Hepatocyte (in vitro differentiated cells): ENCODE measurements at regions not wholly inside any gene's neighbourhood (a gene's known extent, or its start where the extent isn't known, plus 50 kb on each side); places are given as distances from the start of the nearest gene placed in this dataset.

Source experiments
- EZH2 ChIP-seq: fragments of 200-600 bp; sonication (generic); IDR thresholded peaks from 2 replicates; pipeline ENCODE4 v1.6.1; 2016; ENCODE audit warnings: antibody characterized with exemption, mild to moderate bottlenecking, borderline replicate concordance
- EZH2phosphoT487 ChIP-seq: fragments of 200-600 bp; sonication (generic); IDR thresholded peaks from one replicate; pipeline ENCODE4 v1.6.1; 2018; ENCODE audit warnings: antibody characterized with exemption, mild to moderate bottlenecking, low read depth, moderate library complexity; ENCODE audit not compliant: unreplicated experiment, severe bottlenecking
- TF ChIP-seq, protein P1 (sequence below): fragments of 200-600 bp; sonication (generic); IDR thresholded peaks from 2 replicates; pipeline ENCODE4 v1.5.1; 2016; ENCODE audit warnings: antibody characterized with exemption, mild to moderate bottlenecking; ENCODE audit not compliant: poor library complexity

- TF ChIP-seq, protein P1, sequence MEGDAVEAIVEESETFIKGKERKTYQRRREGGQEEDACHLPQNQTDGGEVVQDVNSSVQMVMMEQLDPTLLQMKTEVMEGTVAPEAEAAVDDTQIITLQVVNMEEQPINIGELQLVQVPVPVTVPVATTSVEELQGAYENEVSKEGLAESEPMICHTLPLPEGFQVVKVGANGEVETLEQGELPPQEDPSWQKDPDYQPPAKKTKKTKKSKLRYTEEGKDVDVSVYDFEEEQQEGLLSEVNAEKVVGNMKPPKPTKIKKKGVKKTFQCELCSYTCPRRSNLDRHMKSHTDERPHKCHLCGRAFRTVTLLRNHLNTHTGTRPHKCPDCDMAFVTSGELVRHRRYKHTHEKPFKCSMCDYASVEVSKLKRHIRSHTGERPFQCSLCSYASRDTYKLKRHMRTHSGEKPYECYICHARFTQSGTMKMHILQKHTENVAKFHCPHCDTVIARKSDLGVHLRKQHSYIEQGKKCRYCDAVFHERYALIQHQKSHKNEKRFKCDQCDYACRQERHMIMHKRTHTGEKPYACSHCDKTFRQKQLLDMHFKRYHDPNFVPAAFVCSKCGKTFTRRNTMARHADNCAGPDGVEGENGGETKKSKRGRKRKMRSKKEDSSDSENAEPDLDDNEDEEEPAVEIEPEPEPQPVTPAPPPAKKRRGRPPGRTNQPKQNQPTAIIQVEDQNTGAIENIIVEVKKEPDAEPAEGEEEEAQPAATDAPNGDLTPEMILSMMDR, result no peak
- TF ChIP-seq EZH2, result no peak
- TF ChIP-seq EZH2phosphoT487, result no peak
Measured at GRCh38 chr21:25459365-25459764, 147.9 kb downstream of the MRPL39 start.
